Inflammatory macrophage treated with lipopolysaccharide for 4 hours (primary cell): ENCODE measurements at regions not wholly inside any gene's neighbourhood (a gene's known extent, or its start where the extent isn't known, plus 50 kb on each side); places are given as distances from the start of the nearest gene placed in this dataset.

ENCODE experiments used
- DNase-seq: peaks from one replicate; pipeline ENCODE4 v3.0.0-alpha.2; 2020

GRCh38 chr9:695252-695651 is 146.2 kb upstream of the DMRT1 start:
- DNase-seq, result no peak

GRCh38 chr9:696332-697323 is 144.9 kb upstream of the DMRT1 start:
- DNase-seq, result no peak

GRCh38 chr9:698276-698675 is 143.2 kb upstream of the DMRT1 start:
- DNase-seq, result no peak

GRCh38 chr9:698954-699353 is 142.5 kb upstream of the DMRT1 start:
- DNase-seq, result no peak

- no peak for DNase-seq
These were observed 142.1 kb upstream of the DMRT1 start for GRCh38 chr9:699396-699795.

- no peak for DNase-seq
These were observed 140.9 kb upstream of the DMRT1 start for GRCh38 chr9:700365-701282.

- no peak for DNase-seq
These were observed 138.1 kb upstream of the DMRT1 start for GRCh38 chr9:703392-703791.

GRCh38 chr9:706073-706472 is 135.4 kb upstream of the DMRT1 start:
- DNase-seq, result no peak

- DNase-seq, result peak; percentile 78
These were observed 134.7 kb upstream of the DMRT1 start for GRCh38 chr9:706606-707459.

GRCh38 chr9:708182-708550 is 133.3 kb upstream of the DMRT1 start:
- no peak for DNase-seq

GRCh38 chr9:708551-709432 is 132.7 kb upstream of the DMRT1 start:
- DNase-seq, result no peak

GRCh38 chr9:710951-711745 is 130.3 kb upstream of the DMRT1 start:
- DNase-seq, result no peak

- no peak for DNase-seq
These were observed 129.5 kb upstream of the DMRT1 start for GRCh38 chr9:711761-712553.

- DNase-seq, result no peak
These were observed 128.9 kb upstream of the DMRT1 start for GRCh38 chr9:712643-713042.

GRCh38 chr9:713091-713490 is 128.4 kb upstream of the DMRT1 start:
- DNase-seq, result no peak

GRCh38 chr9:714675-715074 is 126.8 kb upstream of the DMRT1 start:
- DNase-seq, result no peak

- DNase-seq, result no peak
These were observed 126.2 kb upstream of the DMRT1 start for GRCh38 chr9:715300-715699.

GRCh38 chr9:715743-716400 is 125.6 kb upstream of the DMRT1 start:
- no peak for DNase-seq

GRCh38 chr9:717722-718121 is 123.8 kb upstream of the DMRT1 start:
- no peak for DNase-seq
